Mammary epithelial cell (primary cell): ENCODE measurements at regions not wholly inside any gene's neighbourhood (a gene's known extent, or its start where the extent isn't known, plus 50 kb on each side); places are given as distances from the start of the nearest gene placed in this dataset.

Experiments
- EZH2 ChIP-seq: IDR thresholded peaks from 2 replicates; pipeline ENCODE4 v1.6.1; 2012; ENCODE audit warnings: low read length, inconsistent platforms, borderline replicate concordance
- TF ChIP-seq, protein P1 (sequence below), 2 donors: IDR thresholded peaks in 1 of 2; conservative IDR thresholded peaks in 1 of 2; 2 replicates each; pipeline ENCODE4 v1.5.1; 2011 to 2012; ENCODE audit warnings: inconsistent platforms in 2 of 2, low read length in 2 of 2, mild to moderate bottlenecking in 2 of 2, control low read depth in 1 of 2, low read depth in 1 of 2; ENCODE audit not compliant: insufficient read depth in 1 of 2; ENCODE audit errors: extremely low read depth in 1 of 2

DNA sequence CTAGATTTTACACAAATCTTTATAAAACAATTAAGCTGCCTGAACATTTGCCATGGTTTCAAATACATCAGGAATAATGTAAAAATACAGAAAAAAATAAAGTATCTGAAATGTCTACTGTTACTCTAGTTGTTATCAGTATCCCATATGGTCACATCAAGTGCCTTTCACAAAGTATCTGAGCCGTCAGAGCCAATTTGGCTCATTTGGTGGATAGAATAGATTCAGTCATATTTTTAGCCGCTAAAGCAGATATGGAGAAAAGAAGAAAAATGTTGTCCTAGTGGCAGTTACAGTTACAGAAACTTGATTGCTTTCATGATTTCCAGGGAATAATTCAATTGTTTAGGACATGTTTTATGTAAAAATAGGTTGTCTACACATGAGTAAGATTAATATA is 641.1 kb downstream of the RAPGEF2 start:
- no peak for TF ChIP-seq EZH2
- TF ChIP-seq, protein P1, sequence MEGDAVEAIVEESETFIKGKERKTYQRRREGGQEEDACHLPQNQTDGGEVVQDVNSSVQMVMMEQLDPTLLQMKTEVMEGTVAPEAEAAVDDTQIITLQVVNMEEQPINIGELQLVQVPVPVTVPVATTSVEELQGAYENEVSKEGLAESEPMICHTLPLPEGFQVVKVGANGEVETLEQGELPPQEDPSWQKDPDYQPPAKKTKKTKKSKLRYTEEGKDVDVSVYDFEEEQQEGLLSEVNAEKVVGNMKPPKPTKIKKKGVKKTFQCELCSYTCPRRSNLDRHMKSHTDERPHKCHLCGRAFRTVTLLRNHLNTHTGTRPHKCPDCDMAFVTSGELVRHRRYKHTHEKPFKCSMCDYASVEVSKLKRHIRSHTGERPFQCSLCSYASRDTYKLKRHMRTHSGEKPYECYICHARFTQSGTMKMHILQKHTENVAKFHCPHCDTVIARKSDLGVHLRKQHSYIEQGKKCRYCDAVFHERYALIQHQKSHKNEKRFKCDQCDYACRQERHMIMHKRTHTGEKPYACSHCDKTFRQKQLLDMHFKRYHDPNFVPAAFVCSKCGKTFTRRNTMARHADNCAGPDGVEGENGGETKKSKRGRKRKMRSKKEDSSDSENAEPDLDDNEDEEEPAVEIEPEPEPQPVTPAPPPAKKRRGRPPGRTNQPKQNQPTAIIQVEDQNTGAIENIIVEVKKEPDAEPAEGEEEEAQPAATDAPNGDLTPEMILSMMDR (conservative IDR thresholded peaks at IDR 0.05 in 1 of 2, IDR thresholded peaks at IDR 0.05 in 1 of 2; ENCODE audit: extremely low read depth in 1 of 2, insufficient read depth in 1 of 2, low read depth in 1 of 2, low read length in 2 of 2): no peak
